Nephron progenitor cell (in vitro differentiated cells): ENCODE measurements at regions not wholly inside any gene's neighbourhood (a gene's known extent, or its start where the extent isn't known, plus 50 kb on each side); places are given as distances from the start of the nearest gene placed in this dataset.

Experiments
- DNase-seq: peaks from one replicate; pipeline ENCODE4 v3.0.0; 2021
- H3K27ac Mint-ChIP-seq: 2 replicates; pipeline ENCODE4 v1.8.0; 2021; ENCODE audit warnings: mild to moderate bottlenecking, moderate library complexity, mixed read lengths
- H3K27me3 Mint-ChIP-seq: 2 replicates; pipeline ENCODE4 v1.8.0; 2021; ENCODE audit warnings: mild to moderate bottlenecking, low read depth, mixed read lengths; ENCODE audit not compliant: poor library complexity
- H3K36me3 Mint-ChIP-seq: 2 replicates; pipeline ENCODE4 v1.8.0; 2021; ENCODE audit warnings: low read depth, mixed read lengths
- H3K4me1 Mint-ChIP-seq: 2 replicates; pipeline ENCODE4 v1.8.0; 2021; ENCODE audit warnings: mixed read lengths
- H3K4me3 Mint-ChIP-seq: 2 replicates; pipeline ENCODE4 v1.8.0; 2021; ENCODE audit warnings: mild to moderate bottlenecking, moderate library complexity, mixed read lengths
- H3K9me3 Mint-ChIP-seq: 2 replicates; pipeline ENCODE4 v1.8.0; 2021; ENCODE audit warnings: mild to moderate bottlenecking, moderate library complexity, mixed read lengths
- TF ChIP-seq, protein P1 (sequence below): fragments of 200-600 bp; sonication (generic); IDR thresholded peaks from 2 replicates; pipeline ENCODE4 v1.5.0; 2021; ENCODE audit warnings: antibody characterized with exemption

DNA sequence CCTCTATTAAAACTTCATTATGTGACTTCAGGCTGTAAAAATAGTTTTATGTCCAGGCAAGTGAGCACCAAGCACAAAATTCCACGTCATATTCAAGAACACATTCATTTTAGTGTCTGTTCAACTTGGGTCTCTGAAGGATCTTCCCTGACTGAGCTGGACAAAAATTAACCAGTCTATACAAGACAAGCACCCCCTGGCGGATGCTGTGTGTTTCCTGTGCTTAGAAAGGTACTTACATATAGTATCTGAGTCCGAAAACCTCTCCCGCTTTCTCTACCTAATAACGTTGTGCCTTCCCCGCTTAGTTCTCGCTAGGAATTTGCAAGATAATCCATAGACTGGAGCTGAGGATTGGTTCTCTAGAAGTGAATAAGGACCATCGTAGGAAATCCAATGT lies 2214.5 kb upstream of the TENM3 start:
- Mint-ChIP-seq H3K36me3 (no peaks in the 10 kb centered on the region), H3K4me1 (no peaks in the 10 kb centered on the region), H3K4me3 (no peak overlapping the region), H3K27me3 (peaks cover 3% of the 10 kb centered on the region), H3K9me3 (no peaks in the 10 kb centered on the region), H3K27ac (no peak overlapping the region)
- peak; percentile 67 for DNase-seq
- TF ChIP-seq, protein P1, sequence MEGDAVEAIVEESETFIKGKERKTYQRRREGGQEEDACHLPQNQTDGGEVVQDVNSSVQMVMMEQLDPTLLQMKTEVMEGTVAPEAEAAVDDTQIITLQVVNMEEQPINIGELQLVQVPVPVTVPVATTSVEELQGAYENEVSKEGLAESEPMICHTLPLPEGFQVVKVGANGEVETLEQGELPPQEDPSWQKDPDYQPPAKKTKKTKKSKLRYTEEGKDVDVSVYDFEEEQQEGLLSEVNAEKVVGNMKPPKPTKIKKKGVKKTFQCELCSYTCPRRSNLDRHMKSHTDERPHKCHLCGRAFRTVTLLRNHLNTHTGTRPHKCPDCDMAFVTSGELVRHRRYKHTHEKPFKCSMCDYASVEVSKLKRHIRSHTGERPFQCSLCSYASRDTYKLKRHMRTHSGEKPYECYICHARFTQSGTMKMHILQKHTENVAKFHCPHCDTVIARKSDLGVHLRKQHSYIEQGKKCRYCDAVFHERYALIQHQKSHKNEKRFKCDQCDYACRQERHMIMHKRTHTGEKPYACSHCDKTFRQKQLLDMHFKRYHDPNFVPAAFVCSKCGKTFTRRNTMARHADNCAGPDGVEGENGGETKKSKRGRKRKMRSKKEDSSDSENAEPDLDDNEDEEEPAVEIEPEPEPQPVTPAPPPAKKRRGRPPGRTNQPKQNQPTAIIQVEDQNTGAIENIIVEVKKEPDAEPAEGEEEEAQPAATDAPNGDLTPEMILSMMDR: peak; percentile 49

DNA sequence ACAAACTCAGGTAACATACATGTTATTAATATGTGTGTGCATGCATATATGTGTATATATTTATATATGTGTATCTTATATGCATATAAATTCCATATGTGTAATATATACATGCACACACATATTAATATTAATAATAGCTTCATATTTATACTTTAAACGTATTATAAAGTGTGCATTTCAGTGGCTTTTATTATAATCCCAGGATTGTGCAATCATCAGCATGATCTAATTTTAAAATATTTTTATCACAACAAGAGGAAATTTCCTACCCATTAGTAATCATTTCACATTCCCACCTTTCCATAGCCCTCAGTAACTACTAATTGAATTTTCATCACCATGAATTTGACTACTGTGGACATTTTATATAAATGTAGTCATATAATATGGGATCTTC lies 2211.9 kb upstream of the TENM3 start:
- TF ChIP-seq, protein P1: no peak
- DNase-seq: no peak
- Mint-ChIP-seq H3K27me3 (peaks cover 6% of the 10 kb centered on the region), H3K36me3 (no peaks in the 10 kb centered on the region), H3K9me3 (no peaks in the 10 kb centered on the region), H3K27ac (no peak overlapping the region), H3K4me3 (no peak overlapping the region), H3K4me1 (no peaks in the 10 kb centered on the region)

DNA sequence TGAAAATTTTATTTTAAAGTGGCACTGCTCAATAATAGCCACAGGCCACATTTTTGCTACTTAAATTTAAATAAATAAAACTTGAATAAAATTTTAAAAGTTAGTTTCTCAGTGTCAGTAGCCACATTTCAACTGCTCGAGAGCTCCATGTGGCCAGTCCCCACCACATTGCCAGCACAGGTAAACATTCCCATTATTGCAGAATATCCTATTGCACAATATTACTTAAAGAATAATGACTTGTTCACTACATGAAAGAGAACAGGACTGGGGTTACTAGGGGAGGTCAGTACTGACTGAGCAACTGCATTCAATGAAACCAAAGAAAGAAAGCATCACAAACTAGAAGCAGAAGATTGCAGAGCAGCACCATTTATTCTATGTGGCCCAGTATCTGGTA lies 2201.6 kb upstream of the TENM3 start:
- no peak for DNase-seq
- Mint-ChIP-seq H3K9me3 (no peaks in the 10 kb centered on the region), H3K27ac (no peak overlapping the region), H3K36me3 (no peaks in the 10 kb centered on the region), H3K4me1 (no peaks in the 10 kb centered on the region), H3K27me3 (no peaks in the 10 kb centered on the region), H3K4me3 (no peak overlapping the region)
- TF ChIP-seq, protein P1: no peak

DNA sequence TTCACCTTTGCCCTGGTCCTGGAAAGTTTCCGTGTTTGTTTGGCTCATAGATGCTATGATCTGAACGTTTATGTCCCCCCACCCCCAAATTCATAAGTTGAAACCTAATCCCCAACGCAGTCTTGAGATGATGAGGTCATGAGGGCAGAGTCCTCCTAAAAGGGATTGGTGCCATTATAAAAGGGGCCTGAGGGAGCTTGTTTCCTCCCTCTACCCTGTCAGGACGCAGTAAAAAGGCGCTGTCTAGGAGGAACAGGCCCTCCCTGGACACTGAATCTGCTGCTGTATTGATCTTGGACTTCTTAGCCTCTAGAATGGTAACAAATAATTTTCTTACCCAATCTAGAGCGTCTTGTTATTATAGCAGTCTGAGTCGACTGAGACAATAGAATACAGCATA lies 2190.6 kb upstream of the TENM3 start:
- DNase-seq: no peak
- no peak overlapping the region for H3K27ac Mint-ChIP-seq

DNA sequence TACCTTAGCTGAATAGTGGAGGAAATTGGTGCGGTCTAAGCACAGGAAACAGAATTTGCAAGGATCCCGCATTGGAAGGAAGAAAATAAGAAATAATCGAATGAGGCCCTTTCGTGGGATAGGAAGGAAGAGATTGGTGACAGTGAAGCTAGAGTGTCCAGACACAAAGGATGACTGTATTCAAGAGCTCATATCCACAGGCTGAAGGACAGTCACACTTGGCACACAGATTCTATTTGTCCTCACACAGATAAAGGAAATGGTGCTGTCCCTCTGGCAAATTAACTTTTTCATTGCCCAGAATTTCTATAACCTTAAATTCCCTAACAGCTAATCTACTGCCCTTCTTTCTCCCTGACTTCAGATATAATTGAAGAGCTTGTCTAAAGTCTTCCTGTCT lies 2188.9 kb upstream of the TENM3 start:
- H3K27me3 Mint-ChIP-seq: peaks cover 58% of the 10 kb centered on the region
- H3K36me3 Mint-ChIP-seq: no peaks in the 10 kb centered on the region
- peaks cover 10% of the 10 kb centered on the region for H3K4me1 Mint-ChIP-seq
- TF ChIP-seq, protein P1: no peak
- H3K27ac Mint-ChIP-seq: no peak overlapping the region
- H3K4me3 Mint-ChIP-seq: no peak overlapping the region
- no peak for DNase-seq
- no peaks in the 10 kb centered on the region for H3K9me3 Mint-ChIP-seq

More for the DNA sequence above, 2190.6 kb upstream of the TENM3 start:
- H3K36me3 Mint-ChIP-seq: no peaks in the 10 kb centered on the region
- H3K9me3 Mint-ChIP-seq: no peaks in the 10 kb centered on the region
- H3K27me3 Mint-ChIP-seq: peaks cover 46% of the 10 kb centered on the region
- TF ChIP-seq, protein P1: no peak
- peaks cover 8% of the 10 kb centered on the region for H3K4me1 Mint-ChIP-seq
- H3K4me3 Mint-ChIP-seq: no peak overlapping the region

DNA sequence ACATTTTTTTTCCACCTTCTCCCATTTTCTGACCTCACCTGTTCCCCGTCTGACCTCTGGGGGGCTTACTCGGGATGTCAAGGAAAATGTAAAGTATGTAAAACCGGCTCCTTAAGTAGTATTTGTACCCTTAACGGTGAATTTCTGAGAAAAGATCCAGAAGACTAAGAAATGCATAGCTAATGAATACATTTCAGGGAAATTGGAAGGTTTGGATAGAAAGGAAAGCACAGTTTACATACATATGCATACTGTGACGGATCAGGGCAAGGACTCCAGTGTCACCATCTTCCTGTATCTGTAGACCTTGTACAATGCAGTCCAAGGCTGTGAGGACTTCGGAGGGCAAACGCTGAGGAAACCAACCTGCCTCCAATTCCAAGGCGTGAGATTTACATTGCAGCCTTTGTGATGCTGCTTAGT lies 2185.9 kb upstream of the TENM3 start:
- peak overlapping the region; percentile 83 for H3K4me3 Mint-ChIP-seq
- DNase-seq: no peak
- H3K9me3 Mint-ChIP-seq: no peaks in the 10 kb centered on the region
- no peaks in the 10 kb centered on the region for H3K36me3 Mint-ChIP-seq
- TF ChIP-seq, protein P1: peak; percentile 38
- no peak overlapping the region for H3K27ac Mint-ChIP-seq
- H3K27me3 Mint-ChIP-seq: peaks cover 83% of the 10 kb centered on the region
- H3K4me1 Mint-ChIP-seq: peaks cover 18% of the 10 kb centered on the region
